GM12892 (cell line): ENCODE measurements at regions not wholly inside any gene's neighbourhood (a gene's known extent, or its start where the extent isn't known, plus 50 kb on each side); places are given as distances from the start of the nearest gene placed in this dataset.

Experiments
- POLR2A ChIP-seq: IDR thresholded peaks from 2 replicates; pipeline ENCODE4 v1.6.1; 2011; ENCODE audit warnings: low read depth, low read length, control low read depth
- POLR2AphosphoS5 ChIP-seq: IDR thresholded peaks from 2 replicates; pipeline ENCODE4 v1.6.1; 2011; ENCODE audit warnings: low read depth, low read length, control low read depth

DNA sequence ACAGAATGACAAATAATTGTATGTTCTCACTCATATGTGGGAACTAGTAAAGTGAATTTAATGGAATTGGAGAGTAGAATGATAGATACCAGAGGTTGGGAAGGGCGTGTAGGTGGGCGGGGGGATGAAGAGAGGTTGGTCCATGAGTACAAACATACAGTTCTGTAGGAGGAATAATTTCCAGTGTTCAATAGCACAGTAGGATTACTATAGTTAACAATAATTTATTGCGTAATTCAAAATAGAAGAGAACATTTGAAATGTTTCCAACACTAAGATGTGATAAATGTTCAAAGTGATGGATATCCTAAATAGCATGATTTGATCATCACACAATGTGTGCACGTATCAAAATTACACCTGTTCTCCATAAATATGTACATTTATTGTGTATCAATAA lies 106.2 kb upstream of the IL1RAPL2 start:
- no peak for TF ChIP-seq POLR2A
- TF ChIP-seq POLR2AphosphoS5, result no peak
